Natural killer cell (primary cell): ENCODE measurements at regions not wholly inside any gene's neighbourhood (a gene's known extent, or its start where the extent isn't known, plus 50 kb on each side); places are given as distances from the start of the nearest gene placed in this dataset.

ENCODE experiments used
- ATAC-seq, 3 donors: fragments of 150-1000 bp in 2 of 3; fragments of 200-7000 bp in 1 of 3; cut with Tn5 transposase; 1 replicate in 1 of 3; 2 replicates in 2 of 3; pipeline ENCODE4 v1.10.0; 2021; ENCODE audit warnings: mild to moderate bottlenecking in 2 of 3, moderate library complexity in 2 of 3
- DNase-seq, 2 donors: peaks; one replicate each; pipeline versions ENCODE4 v3.0.0 to v3.0.0-alpha.2; 2013 to 2021; ENCODE audit warnings: mixed read lengths in 1 of 2
- H3K27ac ChIP-seq: one replicate; pipeline ENCODE4 v1.5.1; 2013; ENCODE audit warnings: mild to moderate bottlenecking, low read length
- H3K27me3 ChIP-seq: one replicate; pipeline ENCODE4 v1.6.1; 2013; ENCODE audit warnings: low read length; ENCODE audit not compliant: control insufficient read depth, insufficient read depth
- H3K36me3 ChIP-seq: one replicate; pipeline ENCODE4 v1.6.1; 2013; ENCODE audit warnings: low read length; ENCODE audit not compliant: control insufficient read depth, insufficient read depth
- H3K4me1 ChIP-seq: one replicate; pipeline ENCODE4 v1.6.1; 2013; ENCODE audit warnings: low read length; ENCODE audit not compliant: control insufficient read depth, insufficient read depth
- H3K4me3 ChIP-seq: one replicate; pipeline ENCODE4 v1.5.1; 2013; ENCODE audit warnings: low read length
- H3K9me3 ChIP-seq: one replicate; pipeline ENCODE4 v1.6.1; 2013; ENCODE audit warnings: low read length; ENCODE audit not compliant: control insufficient read depth, insufficient read depth
- H3K27ac Mint-ChIP-seq, 2 donors: one replicate each; pipeline ENCODE4 v1.8.0; 2022; ENCODE audit warnings: mild to moderate bottlenecking in 2 of 2, mixed read lengths in 2 of 2, moderate library complexity in 1 of 2
- H3K27me3 Mint-ChIP-seq, 2 donors: one replicate each; pipeline ENCODE4 v1.8.0; 2022; ENCODE audit warnings: low read depth in 2 of 2, mixed read lengths in 2 of 2
- H3K36me3 Mint-ChIP-seq: one replicate; pipeline ENCODE4 v1.8.0; 2022; ENCODE audit warnings: mixed read lengths
- H3K4me1 Mint-ChIP-seq, 2 donors: one replicate each; pipeline ENCODE4 v1.8.0; 2022; ENCODE audit warnings: mixed read lengths in 2 of 2
- H3K4me3 Mint-ChIP-seq: one replicate; pipeline ENCODE4 v1.8.0; 2022; ENCODE audit warnings: mild to moderate bottlenecking, moderate library complexity, mixed read lengths
- H3K9me3 Mint-ChIP-seq, 2 donors: one replicate each; pipeline ENCODE4 v1.8.0; 2022; ENCODE audit warnings: mixed read lengths in 2 of 2
- CTCF ChIP-seq: fragments of 200-600 bp; IDR thresholded peaks from one replicate; pipeline ENCODE4 v1.8.0; 2022; ENCODE audit warnings: antibody characterized with exemption
- WGBS: methylation state at CpG from one replicate; pipeline ENCODE4 v1.1.7; 2013; ENCODE audit warnings: missing lambda C conversion rate; ENCODE audit not compliant: insufficient coverage; 5-methylcytosine and 5-hydroxymethylcytosine counted together
- intact Hi-C: fragments of 100-400 bp; cut with micrococcal nuclease; formaldehyde crosslinking; loops from one replicate; pipeline ENCODE4 v1.14.2; 2022

- Histone ChIP-seq H3K4me3 (no peak overlapping the region), H3K36me3 (no peaks in the 10 kb centered on the region), H3K27me3 (no peaks in the 10 kb centered on the region), H3K27ac (no peak overlapping the region), H3K9me3 (no peaks in the 10 kb centered on the region), H3K4me1 (no peaks in the 10 kb centered on the region)
- DNase-seq (no peak), ATAC-seq (no peak)
- H3K36me3 Mint-ChIP-seq, result no peaks in the 10 kb centered on the region
- no peaks in the 10 kb centered on the region for H3K4me1 Mint-ChIP-seq
- H3K4me3 Mint-ChIP-seq, result no peak overlapping the region
- H3K9me3 Mint-ChIP-seq, result peaks cover 3 to 6% of the 10 kb centered on the region in 2 donors
- peaks cover 0 to 9% of the 10 kb centered on the region in 2 donors for H3K27me3 Mint-ChIP-seq
- TF ChIP-seq CTCF, result no peak
- H3K27ac Mint-ChIP-seq, result no peak overlapping the region
- intact Hi-C loops, result no loop called here
- WGBS, result 26% methylated on average over 5 of the region's 5 CpGs
Observed at GRCh38 chr14:56874375-56874774, 64.1 kb upstream of the OTX2 start.

GRCh38 chr14:56870336-56870735, 60.1 kb upstream of the OTX2 start:
- H3K27me3 Mint-ChIP-seq, result peaks cover 0 to 4% of the 10 kb centered on the region in 2 donors
- Histone ChIP-seq H3K27me3 (no peaks in the 10 kb centered on the region), H3K36me3 (no peaks in the 10 kb centered on the region), H3K9me3 (no peaks in the 10 kb centered on the region), H3K4me1 (no peaks in the 10 kb centered on the region), H3K4me3 (no peak overlapping the region), H3K27ac (no peak overlapping the region)
- no peaks in the 10 kb centered on the region for H3K4me1 Mint-ChIP-seq
- peaks cover 0 to 3% of the 10 kb centered on the region in 2 donors for H3K9me3 Mint-ChIP-seq
- intact Hi-C loops, result no loop called here
- H3K27ac Mint-ChIP-seq, result no peak overlapping the region
- H3K4me3 Mint-ChIP-seq, result no peak overlapping the region
- DNase-seq, result no peak
- WGBS, result 91% methylated on average over 2 of the region's 2 CpGs
- ATAC-seq, result no peak
- no peaks in the 10 kb centered on the region for H3K36me3 Mint-ChIP-seq
- TF ChIP-seq CTCF, result no peak

- no peak overlapping the region for H3K27ac Mint-ChIP-seq
- H3K4me3 ChIP-seq, result no peak overlapping the region
- no peak for ATAC-seq
- TF ChIP-seq CTCF, result no peak
- no peaks in the 10 kb centered on the region for H3K36me3 ChIP-seq
- no peaks in the 10 kb centered on the region for H3K4me1 Mint-ChIP-seq
- intact Hi-C loops, result no loop called here
- H3K36me3 Mint-ChIP-seq, result no peaks in the 10 kb centered on the region
- WGBS, result 78% methylated on average over 5 of the region's 5 CpGs
- no peaks in the 10 kb centered on the region for H3K9me3 ChIP-seq
- peaks cover 0 to 4% of the 10 kb centered on the region in 2 donors for H3K27me3 Mint-ChIP-seq
- H3K9me3 Mint-ChIP-seq, result no peaks in the 10 kb centered on the region
- H3K27ac ChIP-seq, result no peak overlapping the region
- H3K4me3 Mint-ChIP-seq, result no peak overlapping the region
- no peaks in the 10 kb centered on the region for H3K4me1 ChIP-seq
- no peaks in the 10 kb centered on the region for H3K27me3 ChIP-seq
- DNase-seq, result no peak
Observed at GRCh38 chr14:56868660-56869059, 58.4 kb upstream of the OTX2 start.

- H3K27me3 ChIP-seq, result no peaks in the 10 kb centered on the region
Observed at GRCh38 chr14:56862836-56863235, 52.6 kb upstream of the OTX2 start.

More at GRCh38 chr14:56862836-56863235, 52.6 kb upstream of the OTX2 start:
- no peak overlapping the region for H3K4me3 Mint-ChIP-seq
- Histone ChIP-seq H3K4me1 (no peaks in the 10 kb centered on the region), H3K4me3 (no peak overlapping the region), H3K36me3 (no peaks in the 10 kb centered on the region), H3K27ac (no peak overlapping the region), H3K9me3 (no peaks in the 10 kb centered on the region)
- 74% methylated on average over 5 of the region's 5 CpGs for WGBS
- DNase-seq (no peak), ATAC-seq (no peak)
- peaks cover 4 to 7% of the 10 kb centered on the region in 2 donors for H3K27me3 Mint-ChIP-seq
- H3K9me3 Mint-ChIP-seq, result peaks cover 0 to 3% of the 10 kb centered on the region in 2 donors
- no peak overlapping the region for H3K27ac Mint-ChIP-seq
- H3K4me1 Mint-ChIP-seq, result no peaks in the 10 kb centered on the region
- no peaks in the 10 kb centered on the region for H3K36me3 Mint-ChIP-seq
- intact Hi-C loops, result no loop called here
- TF ChIP-seq CTCF, result no peak
